Subcutaneous abdominal adipose tissue (tissue), 5 donors: ENCODE measurements at regions not wholly inside any gene's neighbourhood (a gene's known extent, or its start where the extent isn't known, plus 50 kb on each side); places are given as distances from the start of the nearest gene placed in this dataset.

Experiments
- H3K27ac ChIP-seq: one replicate; pipeline ENCODE4 v1.7.0; 2013; ENCODE audit warnings: low read depth, mild to moderate bottlenecking, inconsistent platforms, low read length, moderate library complexity
- H3K27me3 ChIP-seq, 5 donors: one replicate each; pipeline ENCODE4 v1.7.0; 2013; ENCODE audit warnings: low read length in 5 of 5, inconsistent platforms in 1 of 5; ENCODE audit not compliant: control insufficient read depth in 5 of 5, insufficient read depth in 4 of 5
- H3K36me3 ChIP-seq, 5 donors: one replicate each; pipeline ENCODE4 v1.7.0; 2013; ENCODE audit warnings: low read length in 5 of 5; ENCODE audit not compliant: control insufficient read depth in 5 of 5, insufficient read depth in 5 of 5
- H3K4me1 ChIP-seq, 5 donors: one replicate each; pipeline ENCODE4 v1.7.0; 2013; ENCODE audit warnings: low read length in 5 of 5, mild to moderate bottlenecking in 3 of 5, moderate library complexity in 1 of 5; ENCODE audit not compliant: control insufficient read depth in 5 of 5, insufficient read depth in 5 of 5
- H3K4me3 ChIP-seq, 5 donors: one replicate each; pipeline ENCODE4 v1.7.0; 2013; ENCODE audit warnings: low read length in 5 of 5, low read depth in 1 of 5
- H3K9ac ChIP-seq, 5 donors: one replicate each; pipeline ENCODE4 v1.7.0; 2013; ENCODE audit warnings: low read length in 5 of 5, mild to moderate bottlenecking in 4 of 5, moderate library complexity in 3 of 5
- H3K9me3 ChIP-seq, 5 donors: one replicate each; pipeline ENCODE4 v1.7.0; 2013; ENCODE audit warnings: low read length in 5 of 5; ENCODE audit not compliant: control insufficient read depth in 5 of 5
- donor health status: healthy.
- donor health status: healthy.
- donor health status: healthy.
- donor health status: healthy.
- donor health status: healthy.

DNA sequence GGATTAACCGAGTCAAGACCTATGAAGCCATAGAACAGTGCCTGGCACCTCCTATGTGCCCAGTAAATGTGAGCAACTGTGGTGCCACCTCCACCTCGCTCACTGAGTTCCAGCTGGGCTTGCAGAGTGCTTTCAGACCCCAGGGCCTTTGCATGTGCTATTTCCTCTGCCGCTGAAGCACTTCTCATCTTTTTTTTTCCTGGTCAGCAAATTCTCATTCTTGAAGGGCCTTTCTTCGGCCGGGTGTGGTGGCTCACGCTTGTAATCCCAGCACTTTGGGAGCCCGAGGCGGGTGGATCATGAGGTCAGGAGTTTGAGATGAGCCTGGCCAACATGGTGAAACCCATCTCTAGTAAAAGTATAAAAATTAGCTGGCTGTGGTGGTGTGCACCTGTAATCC, 76.5 kb downstream of the MSX1 start:
- Histone ChIP-seq H3K27me3 (no peaks in the 10 kb centered on the region), H3K9me3 (no peaks in the 10 kb centered on the region), H3K4me3 (no peak overlapping the region), H3K4me1 (peaks cover 0 to 14% (median 11%) of the 10 kb centered on the region in 5 donors), H3K9ac (no peak overlapping the region), H3K36me3 (no peaks in the 10 kb centered on the region), H3K27ac (no peak overlapping the region)

GRCh38 chr4:4937926-4938325, 78.5 kb downstream of the MSX1 start:
- H3K9me3 ChIP-seq: no peaks in the 10 kb centered on the region
- H3K9ac ChIP-seq: no peak overlapping the region
- no peak overlapping the region for H3K4me3 ChIP-seq
- no peaks in the 10 kb centered on the region for H3K36me3 ChIP-seq
- H3K27ac ChIP-seq: no peak overlapping the region
- peaks cover 0 to 18% (median 11%) of the 10 kb centered on the region in 5 donors for H3K4me1 ChIP-seq
- H3K27me3 ChIP-seq: no peaks in the 10 kb centered on the region

- Histone ChIP-seq H3K4me3 (no peak overlapping the region), H3K36me3 (no peaks in the 10 kb centered on the region), H3K9ac (no peak overlapping the region), H3K27me3 (no peaks in the 10 kb centered on the region), H3K27ac (no peak overlapping the region), H3K9me3 (no peaks in the 10 kb centered on the region), H3K4me1 (peaks cover 0 to 14% (median 7%) of the 10 kb centered on the region in 5 donors)
Observed at GRCh38 chr4:4941751-4942150, 77.5 kb downstream of the CYTL1 start.

DNA sequence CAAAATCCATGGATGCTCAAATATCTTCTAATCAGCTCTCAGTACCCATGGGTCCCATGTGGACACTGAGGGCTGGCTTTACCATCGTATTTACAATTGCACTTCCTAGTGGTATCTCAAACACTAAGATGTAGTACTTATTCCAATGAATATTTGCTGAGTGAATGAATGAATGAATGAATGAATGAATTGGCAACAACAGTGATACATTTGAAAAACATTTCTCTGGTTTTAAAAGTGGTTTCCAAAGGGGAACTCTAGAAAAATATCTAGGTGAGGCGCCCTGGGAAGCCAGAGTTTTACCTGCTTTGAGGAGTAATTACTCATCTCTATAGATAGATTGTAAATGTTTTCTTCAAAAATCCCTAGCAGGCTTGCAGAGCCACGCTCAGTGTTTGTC, 76.6 kb downstream of the CYTL1 start:
- peaks cover 0 to 7% (median 0%) of the 10 kb centered on the region in 5 donors for H3K4me1 ChIP-seq
- H3K4me3 ChIP-seq: no peak overlapping the region
- no peaks in the 10 kb centered on the region for H3K36me3 ChIP-seq
- H3K27me3 ChIP-seq: no peaks in the 10 kb centered on the region
- H3K9ac ChIP-seq: no peak overlapping the region
- H3K27ac ChIP-seq: no peak overlapping the region
- no peaks in the 10 kb centered on the region for H3K9me3 ChIP-seq

DNA sequence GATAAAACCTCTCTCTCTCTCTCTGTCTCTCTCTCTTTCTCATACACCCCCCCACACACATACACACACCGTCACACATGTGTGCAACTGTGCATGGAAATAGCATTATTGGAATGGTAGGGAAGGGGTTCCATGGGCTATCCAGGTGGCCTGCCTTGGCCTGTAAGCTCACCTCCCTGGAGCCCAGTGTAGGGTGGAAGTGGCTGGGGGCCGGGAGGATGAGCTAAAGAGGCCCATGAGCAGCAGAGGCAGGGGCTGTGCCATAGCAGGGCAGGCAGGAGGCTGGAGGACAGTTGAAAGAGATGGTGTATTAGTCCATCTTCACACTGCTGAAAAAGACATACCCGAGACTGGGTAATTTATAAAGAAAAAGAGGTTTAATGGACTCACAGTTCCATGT, 74.2 kb downstream of the CYTL1 start:
- Histone ChIP-seq H3K9ac (no peak overlapping the region), H3K9me3 (no peaks in the 10 kb centered on the region), H3K36me3 (no peaks in the 10 kb centered on the region), H3K4me1 (peaks cover 0 to 4% (median 0%) of the 10 kb centered on the region in 5 donors), H3K27ac (no peak overlapping the region), H3K4me3 (no peak overlapping the region), H3K27me3 (no peaks in the 10 kb centered on the region)

DNA sequence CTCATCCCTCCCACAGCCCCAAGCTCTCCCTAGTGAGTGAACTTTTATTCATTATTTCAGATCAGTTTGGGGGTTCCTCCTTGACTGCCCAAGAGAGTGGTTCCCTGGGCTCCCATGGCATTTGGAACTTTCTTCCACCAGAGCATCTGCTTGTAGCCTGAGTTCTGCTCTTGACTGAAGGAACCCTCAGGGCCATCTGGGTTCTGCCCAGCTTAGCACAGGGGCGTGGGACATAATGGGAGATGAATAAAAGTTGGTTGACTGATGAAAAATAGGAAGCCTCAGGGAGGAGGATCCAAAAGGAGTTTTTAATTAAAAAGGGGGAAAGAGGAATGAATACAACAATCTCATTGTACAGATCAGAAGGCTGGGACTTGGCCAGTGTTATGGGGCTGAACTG, 73.4 kb downstream of the CYTL1 start:
- Histone ChIP-seq H3K4me3 (no peak overlapping the region), H3K27me3 (no peaks in the 10 kb centered on the region), H3K9me3 (no peaks in the 10 kb centered on the region), H3K36me3 (no peaks in the 10 kb centered on the region), H3K4me1 (peaks cover 0 to 4% (median 0%) of the 10 kb centered on the region in 5 donors), H3K9ac (no peak overlapping the region), H3K27ac (no peak overlapping the region)

- no peak overlapping the region for H3K27ac ChIP-seq
- H3K36me3 ChIP-seq: no peaks in the 10 kb centered on the region
- no peaks in the 10 kb centered on the region for H3K9me3 ChIP-seq
- peaks cover 0 to 4% (median 0%) of the 10 kb centered on the region in 5 donors for H3K4me1 ChIP-seq
- no peak overlapping the region for H3K9ac ChIP-seq
- no peak overlapping the region for H3K4me3 ChIP-seq
- no peaks in the 10 kb centered on the region for H3K27me3 ChIP-seq
Observed at GRCh38 chr4:4946416-4946815, 72.8 kb downstream of the CYTL1 start.

- Histone ChIP-seq H3K36me3 (no peaks in the 10 kb centered on the region), H3K9me3 (peaks cover 0 to 2% (median 0%) of the 10 kb centered on the region in 5 donors), H3K4me3 (no peak overlapping the region), H3K9ac (no peak overlapping the region), H3K4me1 (no peaks in the 10 kb centered on the region), H3K27me3 (no peaks in the 10 kb centered on the region), H3K27ac (no peak overlapping the region)
Observed at GRCh38 chr4:4947721-4948120, 71.5 kb downstream of the CYTL1 start.

DNA sequence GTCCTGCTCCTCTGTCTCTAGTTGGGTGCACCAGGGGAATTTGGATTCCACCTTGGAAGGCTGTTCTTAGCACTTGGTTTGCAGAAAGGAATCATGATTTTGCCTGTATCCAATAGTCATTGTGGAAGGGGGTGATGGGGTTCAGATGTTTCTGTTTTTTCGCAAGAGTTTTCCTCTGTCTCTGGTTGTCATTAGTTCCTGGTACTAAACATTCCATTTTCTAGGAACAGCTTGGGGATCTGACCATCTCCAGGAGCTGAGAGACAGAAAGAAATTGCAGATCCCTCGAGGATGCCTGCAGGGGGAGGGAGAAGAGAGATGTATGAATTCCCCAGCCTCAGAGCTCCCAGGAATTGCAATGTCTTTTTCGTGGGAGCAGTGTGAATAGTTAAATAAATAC, 70.9 kb downstream of the CYTL1 start:
- Histone ChIP-seq H3K9ac (no peak overlapping the region), H3K4me3 (no peak overlapping the region), H3K27me3 (no peaks in the 10 kb centered on the region), H3K9me3 (peaks cover 0 to 4% (median 0%) of the 10 kb centered on the region in 5 donors), H3K36me3 (no peaks in the 10 kb centered on the region), H3K27ac (no peak overlapping the region), H3K4me1 (no peaks in the 10 kb centered on the region)

DNA sequence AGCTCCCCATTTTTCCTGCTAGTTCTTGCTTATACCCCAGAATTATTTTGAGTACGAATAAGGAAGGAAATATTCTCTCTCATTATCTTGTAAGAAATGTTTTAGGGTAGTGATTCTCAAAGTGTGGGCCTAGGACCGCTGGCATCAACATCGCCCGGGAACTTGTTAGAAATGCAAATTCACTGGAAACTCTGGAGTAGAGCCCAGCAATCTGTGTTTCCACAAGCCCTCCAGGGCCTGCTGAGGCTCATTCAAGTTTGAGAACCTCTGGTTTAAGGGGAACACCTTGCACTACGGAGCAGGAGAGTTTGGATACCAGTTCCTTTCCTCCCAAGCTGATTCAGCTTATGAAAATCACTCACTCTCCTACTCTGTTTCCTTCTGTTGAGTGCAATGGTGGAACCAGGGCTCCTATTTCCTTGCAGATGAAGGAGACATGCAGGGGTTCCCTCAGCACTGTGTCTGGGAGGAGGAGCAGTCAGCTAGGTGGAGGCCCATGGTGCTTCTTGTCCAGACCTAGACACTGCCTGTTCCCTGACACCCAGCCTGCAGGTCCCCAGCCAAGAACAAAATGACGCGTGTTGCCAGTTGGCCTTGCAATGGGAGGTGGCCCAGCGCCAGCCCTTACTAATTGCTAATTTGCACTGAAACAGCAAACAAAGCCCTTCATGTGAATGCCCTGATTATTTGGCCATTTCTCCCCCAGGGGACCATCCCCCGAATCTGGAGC, 68.5 kb downstream of the CYTL1 start:
- Histone ChIP-seq H3K4me1 (no peaks in the 10 kb centered on the region), H3K36me3 (no peaks in the 10 kb centered on the region), H3K27me3 (no peaks in the 10 kb centered on the region), H3K9ac (no peak overlapping the region), H3K4me3 (no peak overlapping the region), H3K27ac (no peak overlapping the region), H3K9me3 (peaks cover 0 to 4% (median 0%) of the 10 kb centered on the region in 5 donors)
